HG02973 (cell line): ENCODE measurements at regions not wholly inside any gene's neighbourhood (a gene's known extent, or its start where the extent isn't known, plus 50 kb on each side); places are given as distances from the start of the nearest gene placed in this dataset.

Source experiments
- ATAC-seq: cut with Tn5 transposase; IDR thresholded peaks from one replicate; pipeline ENCODE4 v1.9.1; 2021; ENCODE audit warnings: moderate library complexity; ENCODE audit not compliant: unreplicated experiment

- ATAC-seq, result no peak
These were observed 341.8 kb downstream of the TMEM182 start for GRCh38 chr2:103103678-103104077.

- ATAC-seq, result no peak
These were observed 357.5 kb downstream of the TMEM182 start for GRCh38 chr2:103119352-103119751.

GRCh38 chr2:103121106-103121505 is 359.3 kb downstream of the TMEM182 start:
- ATAC-seq, result no peak

GRCh38 chr2:103123516-103123915 is 361.7 kb downstream of the TMEM182 start:
- no peak for ATAC-seq

- no peak for ATAC-seq
These were observed 369.0 kb downstream of the TMEM182 start for GRCh38 chr2:103130857-103131256.

GRCh38 chr2:103132536-103133217 is 370.8 kb downstream of the TMEM182 start:
- peak; percentile 96 for ATAC-seq

- ATAC-seq, result no peak
These were observed 373.8 kb downstream of the TMEM182 start for GRCh38 chr2:103135679-103136078.

- ATAC-seq, result peak; percentile 76
These were observed 376.5 kb downstream of the TMEM182 start for GRCh38 chr2:103138123-103138901.

GRCh38 chr2:103139628-103140268 is 377.9 kb downstream of the TMEM182 start:
- no peak for ATAC-seq

- ATAC-seq, result no peak
These were observed 383.0 kb downstream of the TMEM182 start for GRCh38 chr2:103144837-103145236.

GRCh38 chr2:103145739-103146138 is 383.9 kb downstream of the TMEM182 start:
- no peak for ATAC-seq

- no peak for ATAC-seq
These were observed 389.2 kb downstream of the TMEM182 start for GRCh38 chr2:103151046-103151445.

- no peak for ATAC-seq
These were observed 390.7 kb downstream of the TMEM182 start for GRCh38 chr2:103152556-103152955.

GRCh38 chr2:103153580-103154284 is 391.9 kb downstream of the TMEM182 start:
- ATAC-seq, result no peak

- no peak for ATAC-seq
These were observed 393.5 kb downstream of the TMEM182 start for GRCh38 chr2:103155308-103155707.

GRCh38 chr2:103159018-103159417 is 397.2 kb downstream of the TMEM182 start:
- ATAC-seq, result no peak

GRCh38 chr2:103161456-103162289 is 399.8 kb downstream of the TMEM182 start:
- ATAC-seq, result no peak

GRCh38 chr2:103164748-103165147 is 402.9 kb downstream of the TMEM182 start:
- ATAC-seq, result no peak

- ATAC-seq, result no peak
These were observed 404.0 kb downstream of the TMEM182 start for GRCh38 chr2:103165836-103166235.
